HG03025 (cell line): ENCODE measurements at regions not wholly inside any gene's neighbourhood (a gene's known extent, or its start where the extent isn't known, plus 50 kb on each side); places are given as distances from the start of the nearest gene placed in this dataset.
"Not testable (repeated sequence)": the region's sequence is repeated elsewhere in the genome, so short reads cannot be mapped to it uniquely, and the experiment has no call there.

ENCODE experiments used
- ATAC-seq: cut with Tn5 transposase; IDR thresholded peaks from one replicate; pipeline ENCODE4 v1.9.1; 2021; ENCODE audit warnings: mild to moderate bottlenecking, moderate library complexity; ENCODE audit not compliant: unreplicated experiment, low FRiP score

DNA sequence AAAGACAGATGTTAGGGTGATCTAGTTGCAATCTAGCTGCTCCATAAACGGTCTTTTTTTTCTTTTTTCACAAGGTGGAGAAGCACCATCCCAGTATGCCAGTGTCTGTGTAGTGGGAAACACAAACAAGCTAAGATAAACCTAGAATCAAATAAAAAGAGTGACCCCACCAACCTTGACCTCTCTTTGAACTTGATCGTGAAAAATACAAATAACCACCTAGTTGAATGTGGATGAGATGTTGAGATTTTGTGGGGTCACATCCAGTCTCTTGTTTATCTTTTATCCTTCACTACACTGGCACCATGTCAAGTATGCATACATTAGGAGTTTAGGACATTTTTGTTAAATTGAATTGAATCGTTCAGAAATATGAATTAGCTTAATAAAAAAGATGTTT, 194.6 kb upstream of the EYA4 start:
- no peak for ATAC-seq

DNA sequence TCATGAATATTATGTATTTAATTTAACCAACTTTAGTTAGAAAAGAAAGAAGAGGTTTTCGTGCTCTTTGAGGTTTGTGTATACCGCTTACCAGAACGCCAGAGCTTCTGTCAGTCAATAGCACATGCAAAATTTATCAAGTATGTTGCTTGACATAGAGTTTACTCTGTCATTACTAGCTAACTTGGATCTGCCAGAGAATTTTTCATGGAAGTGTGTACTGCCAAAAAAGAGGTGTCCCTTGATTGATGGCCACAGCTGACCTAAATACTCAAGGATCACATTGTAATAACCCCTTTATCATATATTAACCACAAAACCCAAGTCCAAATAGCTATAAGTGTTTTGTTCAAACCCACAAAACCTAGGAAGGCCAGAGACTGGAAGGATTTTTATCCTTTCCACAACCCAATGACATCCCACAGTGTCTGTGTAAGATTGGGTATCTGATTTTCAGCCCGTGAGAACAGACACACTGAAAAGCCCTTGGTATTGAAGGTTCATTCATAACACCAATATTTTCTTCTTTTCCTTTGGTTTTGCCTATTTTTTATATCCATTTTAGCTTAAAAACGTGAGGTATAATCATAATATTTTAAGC, 194.0 kb upstream of the EYA4 start:
- no peak for ATAC-seq

DNA sequence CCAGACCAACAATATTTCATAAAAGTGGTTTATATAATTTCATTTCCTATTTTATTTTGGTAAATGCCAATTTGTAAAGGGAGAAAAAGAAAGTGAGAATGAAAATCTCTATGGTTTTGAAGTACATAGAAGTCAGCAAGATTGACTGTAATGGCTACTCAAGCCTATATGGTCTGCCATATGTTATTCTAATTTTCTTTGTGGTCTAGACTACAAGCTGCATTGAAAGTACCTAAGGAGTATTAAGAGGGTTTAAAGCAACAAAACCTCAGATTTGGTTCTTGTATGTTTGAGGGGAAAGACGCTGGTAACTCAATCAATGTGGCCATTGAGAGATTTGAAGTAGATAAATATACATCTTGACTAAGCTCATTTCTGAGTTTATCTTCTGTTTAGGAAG, 193.5 kb upstream of the EYA4 start:
- no peak for ATAC-seq

DNA sequence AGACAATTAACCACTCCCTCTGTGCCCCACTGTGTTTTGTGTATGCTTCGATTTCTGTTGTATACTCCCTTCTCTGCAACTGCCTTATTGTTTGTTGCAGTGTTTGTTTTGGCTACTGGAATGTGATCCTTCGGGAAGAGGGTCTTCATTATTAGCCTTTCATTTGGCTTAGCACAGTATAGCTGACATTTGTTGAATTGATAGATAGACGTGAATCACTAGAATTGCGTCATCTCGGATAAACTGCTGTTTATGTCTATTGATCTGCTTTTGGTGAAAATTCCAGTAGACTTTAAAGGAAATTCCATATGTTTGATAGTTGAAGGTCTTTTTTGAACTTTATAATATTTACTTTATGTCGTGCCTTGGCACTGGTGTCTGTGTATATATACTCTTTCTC, 189.9 kb upstream of the EYA4 start:
- ATAC-seq = no peak

DNA sequence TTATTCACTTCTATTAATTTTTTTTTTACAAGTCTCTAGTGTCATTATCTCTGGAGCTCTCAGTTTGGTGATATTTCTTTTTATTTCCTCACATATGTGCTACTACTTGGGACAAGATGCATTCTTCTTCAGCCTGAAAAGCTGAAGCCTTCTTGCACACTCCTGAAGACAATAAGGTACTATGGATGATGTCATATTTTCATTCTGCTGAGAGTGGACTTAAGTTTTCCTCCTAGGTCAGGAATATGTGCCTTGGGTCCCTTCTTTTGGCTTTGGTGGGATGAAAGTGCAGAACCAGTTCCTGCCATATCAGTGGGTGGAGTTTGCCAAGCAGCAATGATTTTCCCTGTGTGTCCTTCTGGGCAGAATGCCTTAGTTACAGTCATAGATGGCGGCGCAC, 188.7 kb upstream of the EYA4 start:
- no peak for ATAC-seq

DNA sequence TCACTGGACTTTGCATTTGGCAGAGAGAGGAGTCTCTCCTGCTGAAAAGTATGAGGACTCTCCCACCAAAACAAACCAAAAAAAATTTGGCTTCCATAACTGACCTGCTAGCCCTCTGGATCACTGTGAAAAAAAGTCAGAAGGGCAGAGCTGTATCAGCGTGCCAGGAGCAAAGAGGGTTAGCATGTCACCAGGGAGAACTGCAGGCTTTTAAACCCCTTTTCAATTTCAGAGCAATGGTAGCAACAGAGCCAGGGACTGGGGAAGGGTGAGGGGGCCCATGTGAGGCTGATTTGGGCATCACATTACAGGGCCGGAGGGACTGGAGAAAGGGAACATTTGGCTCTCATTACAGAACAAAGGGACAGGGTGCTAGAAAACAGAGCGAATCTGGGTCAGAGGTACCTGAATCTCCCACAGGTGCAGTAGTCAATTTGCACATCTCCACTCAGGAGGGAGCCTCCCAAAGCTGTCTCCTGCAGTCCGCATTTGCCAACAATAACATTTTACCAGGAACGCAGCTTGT, 185.7 kb upstream of the EYA4 start:
- no peak for ATAC-seq

DNA sequence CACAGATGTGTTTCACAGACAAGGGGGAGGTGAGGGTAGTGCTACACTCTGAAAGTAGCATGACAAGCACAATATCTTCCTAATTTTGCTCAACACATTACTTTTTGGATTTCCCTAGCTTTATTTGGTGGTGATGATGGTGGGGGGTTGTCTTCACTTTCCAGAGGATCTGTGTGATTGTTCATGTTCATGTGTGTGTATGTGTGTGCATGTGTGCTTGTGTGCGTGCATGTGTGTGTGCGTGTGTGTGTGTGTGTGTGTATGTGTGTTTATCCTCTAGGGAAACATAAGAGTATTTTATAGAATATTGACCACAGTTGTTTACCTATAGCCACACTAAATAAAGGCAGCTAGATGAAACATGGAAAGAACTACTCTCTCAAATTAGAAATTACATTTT, 183.8 kb upstream of the EYA4 start:
- no peak for ATAC-seq

DNA sequence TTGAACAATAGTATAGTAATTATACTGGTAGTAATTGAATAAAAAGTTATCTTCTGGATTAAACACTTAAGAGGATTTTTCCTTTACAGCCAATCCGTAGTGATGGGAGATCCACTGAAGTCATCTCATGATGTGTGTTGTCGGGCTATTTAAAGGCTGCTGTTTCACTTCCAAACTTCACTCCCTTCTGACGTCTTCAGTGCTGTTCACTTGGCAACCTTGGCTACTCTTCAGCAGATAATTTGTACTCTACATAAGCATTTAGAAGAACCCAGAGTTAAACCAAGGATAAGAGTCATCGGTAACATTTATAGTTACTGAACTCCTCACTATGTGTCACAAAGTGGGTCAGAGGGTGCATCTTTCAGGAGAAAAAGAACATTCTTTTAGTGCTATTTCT, 179.1 kb upstream of the EYA4 start:
- no peak for ATAC-seq

DNA sequence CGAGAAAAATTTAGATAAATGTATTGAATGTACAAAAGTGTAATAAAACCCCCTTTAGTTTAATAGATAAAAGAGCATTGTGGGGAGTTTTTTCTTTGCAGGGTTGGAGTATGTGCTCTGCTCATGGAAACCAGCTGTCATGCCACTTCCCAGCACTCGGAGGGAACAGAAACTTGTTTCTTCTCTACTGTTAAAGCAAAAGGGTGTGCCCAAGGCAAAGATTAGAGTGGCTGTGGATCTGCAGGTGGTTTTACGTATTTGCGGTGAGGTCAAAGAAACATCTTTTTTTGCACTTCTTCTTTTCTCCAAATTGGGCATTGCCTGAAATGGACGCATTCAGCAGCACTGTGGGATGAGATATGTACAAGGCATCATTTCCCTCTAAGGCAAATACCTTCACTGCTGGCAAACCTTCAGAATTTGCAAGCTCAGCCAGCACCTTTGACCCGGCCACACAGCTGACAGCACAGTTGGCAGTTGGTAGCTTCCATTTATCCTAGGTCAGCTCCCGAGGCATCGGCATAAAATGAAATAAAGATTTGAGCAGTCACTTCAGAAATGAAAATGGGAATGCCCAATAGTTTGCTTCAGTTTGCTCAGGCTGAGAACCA, 178.4 kb upstream of the EYA4 start:
- no peak for ATAC-seq

DNA sequence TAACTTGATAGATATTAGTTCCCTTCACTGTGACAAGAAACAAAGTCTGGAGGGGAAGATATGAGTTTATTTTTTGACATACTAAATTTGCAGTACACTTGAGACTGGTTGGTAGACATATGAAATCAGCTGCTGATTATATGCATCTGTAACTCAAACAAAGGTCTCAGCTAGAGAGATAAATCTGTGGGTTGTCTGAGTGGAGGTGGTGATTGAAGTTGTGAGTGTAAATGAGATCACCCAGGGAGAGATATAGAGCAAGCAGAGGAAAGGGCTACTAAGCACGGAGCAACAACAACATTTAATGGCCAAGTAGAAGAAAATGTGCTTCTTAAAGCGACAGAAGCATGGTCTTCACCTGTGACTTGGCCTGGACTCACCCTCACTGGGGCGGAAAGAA, 173.2 kb upstream of the EYA4 start:
- ATAC-seq = no peak

DNA sequence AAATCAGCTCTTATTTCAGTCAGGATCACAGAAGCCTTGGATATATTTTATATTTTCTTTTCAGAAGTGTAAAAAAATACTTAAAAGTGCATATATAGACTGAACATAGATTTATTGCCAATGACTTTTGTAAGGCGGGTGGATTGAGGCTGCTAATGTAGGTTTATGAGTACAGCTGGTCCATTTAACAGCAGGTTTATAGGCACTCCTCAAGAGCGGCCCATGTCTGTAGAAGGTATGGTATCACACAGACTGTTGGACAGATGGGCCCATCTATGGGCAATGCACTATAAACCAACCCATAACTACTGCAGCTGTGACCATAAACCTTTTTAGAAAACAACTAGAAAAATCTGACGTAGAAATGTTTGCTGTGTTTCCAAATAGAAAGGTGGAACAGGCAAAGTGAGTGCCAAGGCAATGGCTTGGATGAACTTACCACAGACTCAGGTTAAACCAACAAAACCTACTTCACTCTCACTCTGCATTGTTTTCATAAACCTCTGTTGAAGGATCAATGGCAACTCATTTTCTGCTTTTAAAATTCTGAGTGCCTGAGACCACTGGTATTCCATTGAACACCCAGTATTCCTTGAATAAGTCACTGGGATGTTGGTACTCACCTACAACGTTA, 170.6 kb upstream of the EYA4 start:
- no peak for ATAC-seq

DNA sequence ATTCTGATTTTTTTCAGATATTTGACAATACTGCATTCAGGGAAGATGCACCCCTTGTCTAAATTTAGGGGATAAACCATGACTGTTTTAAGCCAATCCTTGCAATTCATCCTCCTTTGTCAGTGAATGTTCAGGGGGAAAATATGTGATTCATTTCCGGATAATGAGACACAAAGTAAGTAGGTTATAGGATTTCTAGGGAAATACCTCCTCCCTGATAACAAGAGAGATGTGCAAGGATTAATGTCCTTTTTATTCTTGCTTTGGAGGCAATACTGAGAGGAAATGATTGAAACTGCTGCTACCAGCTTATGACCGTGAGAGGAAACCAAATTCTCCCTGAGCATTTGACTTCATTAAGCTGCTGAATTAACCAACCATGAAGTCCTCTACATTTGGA, 161.3 kb upstream of the EYA4 start:
- ATAC-seq = no peak

DNA sequence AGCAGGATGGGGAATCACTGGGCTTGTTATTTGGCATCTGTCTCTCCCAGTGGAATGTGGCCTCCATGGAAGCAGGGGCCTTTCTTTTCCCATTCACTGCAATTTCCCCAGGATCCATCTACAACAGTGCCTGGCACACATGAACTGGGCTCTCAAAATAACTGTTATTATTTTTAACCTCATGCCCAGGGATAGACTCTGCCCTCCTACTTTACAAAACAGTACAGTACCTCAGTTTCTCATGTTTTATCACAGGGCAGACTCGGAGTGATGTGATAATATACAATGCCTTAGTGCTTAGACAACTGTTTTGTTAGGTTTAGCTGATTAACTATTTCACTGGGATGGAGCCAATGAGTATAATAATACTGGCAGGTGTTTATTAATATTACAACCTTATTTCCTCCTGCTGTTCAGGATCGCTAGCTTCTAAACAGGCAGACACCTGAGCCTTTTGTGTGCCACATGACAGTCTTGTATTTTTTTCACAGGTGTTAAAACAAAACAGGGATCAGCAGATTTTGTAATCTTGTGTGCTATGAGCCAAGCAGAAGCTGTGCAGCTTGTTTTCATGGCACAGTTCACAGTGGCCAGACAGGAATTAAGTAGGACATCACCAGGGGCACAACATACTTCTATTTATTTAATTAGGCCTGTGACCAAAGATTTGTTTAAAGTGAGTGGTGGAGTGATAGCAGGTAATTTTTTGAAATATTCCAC, 157.7 kb upstream of the EYA4 start:
- no peak for ATAC-seq

DNA sequence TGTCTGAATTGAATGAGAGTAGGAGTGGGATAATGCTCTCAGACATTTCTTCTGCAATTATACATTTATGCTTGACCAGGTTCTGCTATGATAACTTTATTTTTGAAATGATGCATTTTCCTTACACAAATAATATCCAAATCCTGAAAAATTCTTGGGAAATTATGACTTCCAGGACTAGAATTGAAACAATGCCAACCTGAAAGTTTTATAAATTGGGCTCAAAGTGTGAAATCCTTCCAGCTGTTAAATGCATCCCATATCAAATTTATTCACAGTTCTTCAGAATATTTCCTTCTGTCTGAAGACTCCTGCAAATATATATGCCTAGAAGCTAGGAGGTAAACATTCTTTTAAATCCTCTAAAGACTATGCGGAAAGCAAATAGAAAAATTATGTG, 155.7 kb upstream of the EYA4 start:
- no peak for ATAC-seq

DNA sequence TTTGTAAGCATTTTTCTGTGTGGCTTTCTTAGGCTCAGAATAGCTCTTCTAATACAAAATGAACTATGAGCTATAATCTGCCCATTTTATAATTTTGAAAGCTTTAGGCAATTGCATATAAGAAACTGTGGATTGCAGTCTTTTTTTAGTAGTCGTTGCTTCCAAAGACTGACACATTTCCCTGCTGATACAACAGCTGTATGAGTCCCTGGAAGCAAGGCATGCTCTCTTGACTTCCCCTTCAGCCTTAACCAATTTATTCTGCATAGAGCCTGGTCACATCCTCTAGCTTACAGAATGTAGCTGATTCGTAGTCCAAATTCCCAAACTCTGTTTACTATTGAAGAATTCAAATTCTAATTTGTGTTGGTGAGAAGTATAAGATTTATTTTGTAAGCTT, 155.3 kb upstream of the EYA4 start:
- no peak for ATAC-seq

DNA sequence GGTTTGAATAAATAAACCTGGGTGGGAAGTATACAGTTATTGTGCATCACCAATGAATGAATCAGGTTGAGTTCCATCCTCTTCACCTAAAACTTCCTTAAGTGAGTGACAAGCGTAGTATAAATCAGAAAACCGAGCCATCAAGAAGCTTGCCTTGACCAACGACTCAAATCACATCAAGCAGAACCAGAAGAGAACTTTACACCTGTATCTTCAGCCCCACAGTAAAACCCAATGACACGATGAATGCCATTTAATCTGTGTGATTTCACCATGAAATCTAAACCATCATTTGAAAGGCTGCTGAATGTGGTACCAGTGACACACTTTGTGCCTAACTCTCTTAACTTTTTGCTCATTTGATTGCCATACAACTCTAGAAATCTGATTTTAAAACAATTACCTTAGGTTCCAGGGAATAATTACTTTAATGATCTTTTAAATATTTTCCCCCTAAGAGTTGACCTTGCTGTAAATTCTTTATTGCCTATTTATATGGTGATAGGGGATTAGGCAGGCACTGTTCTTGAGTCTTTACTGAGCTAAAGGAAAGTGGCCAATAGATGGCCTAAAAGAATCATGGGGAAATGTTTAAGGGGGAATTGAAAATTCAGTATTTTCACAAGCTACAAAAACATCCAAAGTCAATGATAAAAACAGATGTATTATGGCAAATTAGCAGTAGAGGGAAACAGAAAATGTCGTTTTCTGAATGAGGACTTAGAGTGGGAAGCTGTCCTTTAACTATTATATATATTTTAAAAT, 152.0 kb upstream of the EYA4 start:
- ATAC-seq = no peak

DNA sequence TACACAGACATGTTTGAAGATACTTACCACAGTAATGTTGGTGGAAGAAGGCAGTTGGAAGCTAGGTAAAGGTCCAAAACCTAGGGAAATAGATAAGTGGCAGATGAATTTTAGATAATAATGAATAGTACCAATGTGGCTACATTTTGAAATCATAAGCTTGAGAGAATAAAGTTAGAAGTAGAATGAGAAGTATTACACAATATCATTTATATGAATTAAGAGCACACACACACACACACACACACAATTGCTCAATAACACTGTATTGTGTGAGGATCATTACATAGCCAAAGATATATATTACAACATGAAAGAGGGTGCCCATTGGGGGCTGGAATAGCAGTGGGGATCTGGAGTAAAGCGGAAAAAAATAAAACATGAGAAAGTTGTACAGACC, 149.0 kb upstream of the EYA4 start:
- no peak for ATAC-seq

DNA sequence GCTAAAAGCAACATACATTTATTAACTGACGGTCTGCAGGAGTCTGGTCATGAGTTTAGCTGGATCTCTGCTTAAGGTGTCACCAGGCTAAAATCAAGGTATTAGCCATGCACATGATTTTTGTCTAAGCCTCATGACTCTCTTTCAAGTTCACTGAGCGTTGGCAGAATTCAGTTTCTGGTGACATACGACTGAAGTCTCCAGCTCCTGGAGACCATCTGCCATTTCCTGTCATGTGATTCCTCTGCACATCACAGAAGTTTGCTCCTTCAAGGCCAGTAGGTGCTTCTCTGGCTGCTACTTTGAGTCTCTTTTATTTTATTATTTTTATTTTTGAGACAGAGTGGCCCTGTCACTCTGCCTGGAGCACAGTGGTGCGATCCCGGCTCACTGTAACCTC, 148.4 kb upstream of the EYA4 start:
- ATAC-seq = no peak

DNA sequence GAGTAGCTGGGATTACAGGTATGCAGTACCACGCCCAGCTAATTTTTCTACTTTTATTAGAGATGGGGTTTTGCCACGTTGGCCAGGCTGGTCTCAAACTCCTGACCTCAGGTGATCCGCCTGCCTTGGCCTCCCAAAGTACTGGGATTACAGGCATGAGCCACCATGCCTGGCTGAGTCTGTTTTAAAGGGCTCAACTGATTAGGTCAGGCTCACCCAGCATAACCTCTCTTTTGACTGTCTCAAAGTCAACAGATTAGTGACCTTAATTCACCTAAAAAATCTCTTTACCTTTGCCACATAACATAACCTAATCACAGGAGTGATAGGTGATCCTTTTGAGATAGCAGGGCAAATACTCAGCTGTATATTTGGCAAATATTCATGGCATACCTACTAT, 147.9 kb upstream of the EYA4 start:
- not testable (repeated sequence) for ATAC-seq

DNA sequence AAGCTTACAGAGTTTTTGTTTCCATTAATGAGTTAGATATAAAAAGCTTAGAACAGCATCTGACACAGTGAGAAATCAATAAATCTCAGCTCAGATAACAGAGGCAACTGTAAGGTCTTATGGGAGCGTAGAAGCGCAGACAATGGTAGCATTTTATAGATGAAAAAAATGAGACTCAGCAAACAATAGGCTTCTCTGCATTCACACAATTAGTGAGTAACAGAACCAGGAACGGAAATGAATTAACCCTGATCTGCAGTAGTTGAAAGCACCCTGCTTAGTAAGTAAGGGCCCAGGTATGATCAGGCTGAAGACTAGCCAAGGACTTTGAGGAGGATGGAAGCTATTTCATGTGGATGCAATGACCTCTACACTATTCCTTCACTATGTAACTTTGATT, 147.2 kb upstream of the EYA4 start:
- no peak for ATAC-seq

DNA sequence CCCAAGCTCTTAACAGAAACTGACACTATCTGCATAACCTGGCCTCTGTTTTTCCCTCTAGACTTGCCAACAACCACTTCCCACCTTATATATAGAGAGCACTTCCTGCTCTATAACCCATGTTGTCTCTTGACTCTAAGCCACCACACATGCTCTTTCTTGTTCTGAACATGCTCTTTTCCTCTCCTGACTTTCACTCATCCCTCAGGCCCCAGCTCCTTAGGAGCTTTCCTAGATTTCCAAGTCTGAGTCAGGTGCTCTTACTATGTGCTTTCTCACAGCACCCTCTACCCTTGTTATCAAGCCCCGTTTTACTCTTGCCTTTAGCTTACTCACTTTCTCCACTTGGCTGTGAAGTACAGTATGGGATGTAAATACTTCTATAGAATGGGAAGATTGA, 143.9 kb upstream of the EYA4 start:
- ATAC-seq = no peak
